ENCODE measurements at regions not wholly inside any gene's neighbourhood (a gene's known extent, or its start where the extent isn't known, plus 50 kb on each side); places are given as distances from the start of the nearest gene placed in this dataset.

- TF ChIP-seq CTCF (IDR thresholded peaks at IDR 0.05; ENCODE audit: low read depth, low read length) (no peak), EZH2phosphoT487 (IDR thresholded peaks at IDR 0.05; ENCODE audit: low read depth) (no peak)
Observed at GRCh38 chr2:17095340-17095739, 422.9 kb downstream of the RAD51AP2 start.
